ENCODE measurements at regions not wholly inside any gene's neighbourhood (a gene's known extent, or its start where the extent isn't known, plus 50 kb on each side); places are given as distances from the start of the nearest gene placed in this dataset.
"Not testable (repeated sequence)": the region's sequence is repeated elsewhere in the genome, so short reads cannot be mapped to it uniquely, and the experiment has no call there.

GRCh38 chr2:194102546-194102945 is 1554.5 kb upstream of the SLC39A10 start:
- DNase-seq (ENCODE audit: low read depth): no peak

GRCh38 chr2:194100201-194100600 is 1556.8 kb upstream of the SLC39A10 start:
- DNase-seq (ENCODE audit: low read depth): no peak

- no peak for DNase-seq (ENCODE audit: low read depth)
These were observed 1560.6 kb upstream of the SLC39A10 start for GRCh38 chr2:194096402-194096801.

GRCh38 chr2:194095359-194095758 is 1561.7 kb upstream of the SLC39A10 start:
- DNase-seq (ENCODE audit: low read depth): no peak

GRCh38 chr2:194090251-194090905 is 1566.6 kb upstream of the SLC39A10 start:
- DNase-seq (ENCODE audit: low read depth): no peak

GRCh38 chr2:194087089-194087958 is 1569.7 kb upstream of the SLC39A10 start:
- peak; percentile 28 for DNase-seq (ENCODE audit: low read depth)

GRCh38 chr2:194086129-194086528 is 1570.9 kb upstream of the SLC39A10 start:
- DNase-seq (ENCODE audit: low read depth): no peak

GRCh38 chr2:194079989-194080388 is 1577.0 kb upstream of the SLC39A10 start:
- DNase-seq (ENCODE audit: low read depth): no peak

GRCh38 chr2:194077366-194077765 is 1579.7 kb upstream of the SLC39A10 start:
- DNase-seq (ENCODE audit: low read depth): no peak

GRCh38 chr2:194062401-194062800 is 1594.6 kb upstream of the SLC39A10 start:
- no peak for DNase-seq (ENCODE audit: low read depth)

- DNase-seq (ENCODE audit: low read depth): no peak
These were observed 1596.8 kb upstream of the SLC39A10 start for GRCh38 chr2:194060269-194060668.

GRCh38 chr2:194054313-194054712 is 1602.7 kb upstream of the SLC39A10 start:
- DNase-seq (ENCODE audit: low read depth): no peak

GRCh38 chr2:194044321-194044720 is 1612.7 kb upstream of the SLC39A10 start:
- DNase-seq (ENCODE audit: low read depth): no peak

- not testable (repeated sequence) for DNase-seq (ENCODE audit: low read depth)
These were observed 1635.9 kb upstream of the SLC39A10 start for GRCh38 chr2:194021130-194021529.

GRCh38 chr2:194020155-194020554 is 1636.9 kb upstream of the SLC39A10 start:
- no peak for DNase-seq (ENCODE audit: low read depth)

- DNase-seq (ENCODE audit: low read depth): no peak
These were observed 1641.3 kb upstream of the SLC39A10 start for GRCh38 chr2:194015751-194016150.

- no peak for DNase-seq (ENCODE audit: low read depth)
These were observed 1642.4 kb upstream of the SLC39A10 start for GRCh38 chr2:194014639-194015038.

GRCh38 chr2:194004590-194005206 is 1652.3 kb upstream of the SLC39A10 start:
- peak; percentile 54 for DNase-seq (ENCODE audit: low read depth)

- DNase-seq (ENCODE audit: low read depth): peak; percentile 15
These were observed 1653.1 kb upstream of the SLC39A10 start for GRCh38 chr2:194003911-194004310.

- DNase-seq (ENCODE audit: low read depth): no peak
These were observed 1654.2 kb upstream of the SLC39A10 start for GRCh38 chr2:194002699-194003368.

GRCh38 chr2:193990868-193991267 is 1666.2 kb upstream of the SLC39A10 start:
- no peak for DNase-seq (ENCODE audit: low read depth)

- no peak for DNase-seq (ENCODE audit: low read depth)
These were observed 1667.4 kb upstream of the SLC39A10 start for GRCh38 chr2:193989645-193990044.

Data from iris pigment epithelial cell (primary cell).